Keratinocyte (primary cell): ENCODE measurements at regions not wholly inside any gene's neighbourhood (a gene's known extent, or its start where the extent isn't known, plus 50 kb on each side); places are given as distances from the start of the nearest gene placed in this dataset.

Experiments used
- CTCF ChIP-seq, 3 experiments: IDR thresholded peaks in 1 of 3; conservative IDR thresholded peaks in 1 of 3; optimal IDR thresholded peaks in 1 of 3; 2 replicates in 2 of 3; 3 replicates in 1 of 3; pipeline versions ENCODE3 to v1.5.1; 2011; ENCODE audit warnings: low read length in 3 of 3, mild to moderate bottlenecking in 3 of 3, moderate library complexity in 2 of 3, control low read depth in 1 of 3, inconsistent platforms in 1 of 3; ENCODE audit not compliant: insufficient read depth in 2 of 3; ENCODE audit errors: extremely low read depth in 1 of 3
- EZH2 ChIP-seq: IDR thresholded peaks from one replicate; pipeline ENCODE4 v1.6.1; 2012; ENCODE audit warnings: inconsistent platforms, mild to moderate bottlenecking, low read length, moderate library complexity

GRCh38 chr13:89737051-89737450 lies 1610.4 kb upstream of the MIR17HG start:
- no peak for TF ChIP-seq CTCF (optimal IDR thresholded peaks at IDR 0.05 in 1 of 3, IDR thresholded peaks at IDR 0.05 in 1 of 3, conservative IDR thresholded peaks at IDR 0.05 in 1 of 3; ENCODE audit: extremely low read depth in 1 of 3, insufficient read depth in 2 of 3, low read length in 3 of 3)
- TF ChIP-seq EZH2 = no peak
